B cell (primary cell): ENCODE measurements at regions not wholly inside any gene's neighbourhood (a gene's known extent, or its start where the extent isn't known, plus 50 kb on each side); places are given as distances from the start of the nearest gene placed in this dataset.

Experiments used
- ATAC-seq: fragments of 200-7000 bp; cut with Tn5 transposase; one replicate; pipeline ENCODE4 v1.10.0; 2021; ENCODE audit warnings: low read depth, mild to moderate bottlenecking, moderate number of reproducible peaks, moderate library complexity
- CTCF ChIA-PET: fragments of 350-600 bp; sonication (Branson Sonifier 250); formaldehyde crosslinking; loops from one replicate; lab custom pipeline; 2021; ENCODE audit warnings: antibody characterized with exemption, inconsistent platforms; lab: Charles Lee
- POLR2A ChIA-PET: fragments of 350-600 bp; sonication (Branson Sonifier 250); formaldehyde crosslinking; loops from one replicate; lab custom pipeline; 2021; ENCODE audit warnings: antibody characterized with exemption; lab: Charles Lee
- DNase-seq: peaks from one replicate; pipeline ENCODE4 v3.0.0; 2013
- H2AFZ ChIP-seq: 2 replicates; pipeline ENCODE4 v1.6.1; 2012; ENCODE audit warnings: mild to moderate bottlenecking, low read depth, low read length; ENCODE audit not compliant: insufficient read depth, poor library complexity, severe bottlenecking
- H3K27ac ChIP-seq, 2 donors: 1 replicate in 1 of 2; 2 replicates in 1 of 2; pipeline ENCODE4 v1.5.1; 2012 to 2013; ENCODE audit warnings: low read length in 2 of 2, mild to moderate bottlenecking in 2 of 2, moderate library complexity in 1 of 2
- H3K27me3 ChIP-seq, 4 experiments: fragments of 200-600 bp in 1 of 4; sonication (generic) in 1 of 4; replicated peaks in 1 of 4; 1 replicate in 2 of 4; 2 replicates in 2 of 4; pipeline versions ENCODE4 v1.6.1 to v1.7.0; 2013 to 2016; ENCODE audit warnings: low read length in 3 of 4, mild to moderate bottlenecking in 2 of 4, mixed read lengths in 1 of 4, moderate library complexity in 1 of 4; ENCODE audit not compliant: insufficient read depth in 4 of 4, control insufficient read depth in 3 of 4; ENCODE audit errors: control extremely low read depth in 1 of 4
- H3K36me3 ChIP-seq, 2 experiments: replicated peaks in 1 of 2; 1 replicate in 1 of 2; 2 replicates in 1 of 2; pipeline versions ENCODE4 v1.6.1 to v1.7.1; 2013; ENCODE audit warnings: low read length in 1 of 2; ENCODE audit not compliant: insufficient read depth in 2 of 2, control insufficient read depth in 1 of 2; ENCODE audit errors: control extremely low read depth in 1 of 2, extremely low read depth in 1 of 2
- H3K4me1 ChIP-seq, 2 donors: fragments of 200-600 bp in 1 of 2; sonication (generic) in 1 of 2; 1 replicate in 1 of 2; 2 replicates in 1 of 2; pipeline versions ENCODE4 v1.5.1 to v1.6.1; 2013 to 2017; ENCODE audit warnings: low read length in 2 of 2; ENCODE audit not compliant: control insufficient read depth in 2 of 2, insufficient read depth in 2 of 2
- H3K4me2 ChIP-seq: replicated peaks from 2 replicates; pipeline ENCODE3; 2012; ENCODE audit warnings: mild to moderate bottlenecking, low read depth, low read length; ENCODE audit not compliant: poor library complexity, severe bottlenecking
- H3K4me3 ChIP-seq, 5 experiments: fragments of 200-600 bp in 1 of 5; sonication (generic) in 1 of 5; 1 replicate in 3 of 5; 2 replicates in 2 of 5; pipeline versions ENCODE4 v1.5.1 to v1.7.0; 2011 to 2016; ENCODE audit warnings: low read length in 4 of 5, mild to moderate bottlenecking in 4 of 5, low read depth in 2 of 5, control low read depth in 1 of 5, moderate library complexity in 1 of 5; ENCODE audit not compliant: insufficient read depth in 1 of 5; ENCODE audit errors: control extremely low read depth in 1 of 5, extremely low read depth in 1 of 5
- H3K79me2 ChIP-seq: fragments of 200-600 bp; sonication (generic); one replicate; pipeline ENCODE4 v1.6.0; 2016; ENCODE audit warnings: low read length; ENCODE audit not compliant: control insufficient read depth, insufficient read depth
- H3K9ac ChIP-seq: fragments of 200-600 bp; sonication (generic); 2 replicates; pipeline ENCODE4 v1.6.1; 2017; ENCODE audit warnings: mild to moderate bottlenecking, low read length, moderate library complexity
- H3K9me3 ChIP-seq, 3 donors: one replicate each; pipeline versions ENCODE4 v1.6.1 to v1.7.1; 2013; ENCODE audit warnings: low read length in 2 of 3; ENCODE audit not compliant: control insufficient read depth in 2 of 3, insufficient read depth in 1 of 3; ENCODE audit errors: control extremely low read depth in 1 of 3
- H4K20me1 ChIP-seq: 2 replicates; pipeline ENCODE4 v1.6.0; 2012; ENCODE audit warnings: mild to moderate bottlenecking, low read length; ENCODE audit not compliant: insufficient read depth, control insufficient read depth, poor library complexity, severe bottlenecking
- H3K27ac Mint-ChIP-seq: one replicate; pipeline ENCODE4 v1.8.0; 2021; ENCODE audit warnings: mixed read lengths
- H3K27me3 Mint-ChIP-seq: one replicate; pipeline ENCODE4 v1.8.0; 2021; ENCODE audit warnings: mixed read lengths
- H3K4me1 Mint-ChIP-seq: one replicate; pipeline ENCODE4 v1.8.0; 2021; ENCODE audit warnings: mixed read lengths
- H3K4me3 Mint-ChIP-seq: one replicate; pipeline ENCODE4 v1.8.0; 2021; ENCODE audit warnings: mixed read lengths
- H3K9me3 Mint-ChIP-seq: one replicate; pipeline ENCODE4 v1.8.0; 2022; ENCODE audit warnings: mixed read lengths; ENCODE audit not compliant: insufficient read depth
- CTCF ChIP-seq: fragments of 200-600 bp; IDR thresholded peaks from one replicate; pipeline ENCODE4 v1.8.0; 2022; ENCODE audit warnings: antibody characterized with exemption, mild to moderate bottlenecking
- EZH2 ChIP-seq: IDR thresholded peaks from 2 replicates; pipeline ENCODE4 v1.6.1; 2012; ENCODE audit warnings: borderline replicate concordance, low read depth, mild to moderate bottlenecking, moderate library complexity, low read length; ENCODE audit not compliant: insufficient read depth, poor library complexity, severe bottlenecking
- WGBS: methylation state at CpG from one replicate; pipeline ENCODE4 v1.1.5; 2013; ENCODE audit warnings: missing lambda C conversion rate; ENCODE audit not compliant: insufficient coverage; 5-methylcytosine and 5-hydroxymethylcytosine counted together
- intact Hi-C: fragments of 100-400 bp; cut with micrococcal nuclease; formaldehyde crosslinking; loops from one replicate; pipeline ENCODE4 v1.10.0; 2022

- ChIA-PET POLR2A (no interaction called here), CTCF (no interaction called here)
- Histone ChIP-seq H3K9me3 (no peaks in the 10 kb centered on the region), H4K20me1 (no peaks in the 10 kb centered on the region), H3K36me3 (no peaks in the 10 kb centered on the region), H3K27ac (no peak overlapping the region), H3K4me3 (no peak overlapping the region), H3K27me3 (no peaks in the 10 kb centered on the region), H3K4me1 (no peaks in the 10 kb centered on the region), H3K9ac (no peak overlapping the region), H3K4me2 (no peak overlapping the region), H2AFZ (no peak overlapping the region), H3K79me2 (no peaks in the 10 kb centered on the region)
- Mint-ChIP-seq H3K27ac (no peak overlapping the region), H3K9me3 (no peaks in the 10 kb centered on the region), H3K4me3 (no peak overlapping the region), H3K4me1 (no peaks in the 10 kb centered on the region), H3K27me3 (no peaks in the 10 kb centered on the region)
- no peak for ATAC-seq
- TF ChIP-seq EZH2 (no peak), CTCF (no peak)
- WGBS = no CpG with 5 or more reads among the region's 1 CpG
- intact Hi-C loops = no loop called here
- no peak for DNase-seq
These were observed 776.4 kb downstream of the GATA3 start for GRCh38 chr10:8830876-8831275.

GRCh38 chr10:8835453-8836167 is 781.1 kb downstream of the GATA3 start:
- no peak overlapping the region for H3K9ac ChIP-seq
- WGBS = 97% methylated on average over 3 of the region's 5 CpGs
- no peaks in the 10 kb centered on the region for H3K4me1 ChIP-seq
- H3K27me3 Mint-ChIP-seq = no peaks in the 10 kb centered on the region
- no peak for ATAC-seq
- no peak overlapping the region for H3K27ac ChIP-seq
- no peaks in the 10 kb centered on the region for H3K4me1 Mint-ChIP-seq
- no peak overlapping the region for H3K27ac Mint-ChIP-seq
- ChIA-PET POLR2A (no interaction called here), CTCF (no interaction called here)
- no peaks in the 10 kb centered on the region for H3K36me3 ChIP-seq
- intact Hi-C loops = no loop called here
- H3K9me3 ChIP-seq = no peaks in the 10 kb centered on the region
- H3K4me3 ChIP-seq = no peak overlapping the region
- H3K27me3 ChIP-seq = no peaks in the 10 kb centered on the region
- peaks cover 2% of the 10 kb centered on the region for H3K9me3 Mint-ChIP-seq
- DNase-seq = no peak
- no peak overlapping the region for H3K4me2 ChIP-seq
- no peak overlapping the region for H3K4me3 Mint-ChIP-seq
- H2AFZ ChIP-seq = no peak overlapping the region
- H3K79me2 ChIP-seq = no peaks in the 10 kb centered on the region
- H4K20me1 ChIP-seq = no peaks in the 10 kb centered on the region
- no peak for TF ChIP-seq EZH2
- no peak for TF ChIP-seq CTCF
